GM12864 (cell line): ENCODE measurements at regions not wholly inside any gene's neighbourhood (a gene's known extent, or its start where the extent isn't known, plus 50 kb on each side); places are given as distances from the start of the nearest gene placed in this dataset.

Experiments
- DNase-seq: peaks from one replicate; pipeline ENCODE4 v3.0.0-alpha.2; 2011; ENCODE audit warnings: low read depth
- H3K4me3 ChIP-seq: 2 replicates; pipeline ENCODE4 v1.5.1; 2011; ENCODE audit warnings: mild to moderate bottlenecking, low read depth, low read length, control low read depth
- TF ChIP-seq, protein P1 (sequence below): IDR thresholded peaks from 2 replicates; pipeline ENCODE4 v1.5.1; 2011; ENCODE audit warnings: low read depth, mild to moderate bottlenecking, moderate library complexity, low read length, control low read depth, inconsistent platforms; ENCODE audit errors: missing control alignments

DNA sequence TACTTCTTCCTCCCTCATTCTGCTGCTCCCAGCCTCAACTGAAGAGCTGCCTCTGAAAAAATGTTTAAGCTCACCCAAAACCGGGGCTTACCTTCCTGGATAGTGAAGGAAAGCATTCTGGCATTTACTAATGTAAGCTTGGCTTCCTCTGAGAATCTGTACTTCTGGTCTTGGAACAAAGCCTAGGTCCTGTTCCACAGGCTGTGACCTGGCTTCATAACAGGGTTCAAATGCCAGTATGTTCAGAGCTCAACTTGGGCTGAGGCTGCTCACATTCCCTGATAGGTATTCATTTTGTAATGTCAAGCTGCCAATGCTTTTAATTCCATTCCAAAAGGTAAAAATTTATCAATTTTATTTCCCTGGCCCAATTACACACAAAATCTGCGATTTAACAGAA is 411.7 kb upstream of the KCNN2 start:
- no peak for DNase-seq
- H3K4me3 ChIP-seq: no peak overlapping the region
- TF ChIP-seq, protein P1, sequence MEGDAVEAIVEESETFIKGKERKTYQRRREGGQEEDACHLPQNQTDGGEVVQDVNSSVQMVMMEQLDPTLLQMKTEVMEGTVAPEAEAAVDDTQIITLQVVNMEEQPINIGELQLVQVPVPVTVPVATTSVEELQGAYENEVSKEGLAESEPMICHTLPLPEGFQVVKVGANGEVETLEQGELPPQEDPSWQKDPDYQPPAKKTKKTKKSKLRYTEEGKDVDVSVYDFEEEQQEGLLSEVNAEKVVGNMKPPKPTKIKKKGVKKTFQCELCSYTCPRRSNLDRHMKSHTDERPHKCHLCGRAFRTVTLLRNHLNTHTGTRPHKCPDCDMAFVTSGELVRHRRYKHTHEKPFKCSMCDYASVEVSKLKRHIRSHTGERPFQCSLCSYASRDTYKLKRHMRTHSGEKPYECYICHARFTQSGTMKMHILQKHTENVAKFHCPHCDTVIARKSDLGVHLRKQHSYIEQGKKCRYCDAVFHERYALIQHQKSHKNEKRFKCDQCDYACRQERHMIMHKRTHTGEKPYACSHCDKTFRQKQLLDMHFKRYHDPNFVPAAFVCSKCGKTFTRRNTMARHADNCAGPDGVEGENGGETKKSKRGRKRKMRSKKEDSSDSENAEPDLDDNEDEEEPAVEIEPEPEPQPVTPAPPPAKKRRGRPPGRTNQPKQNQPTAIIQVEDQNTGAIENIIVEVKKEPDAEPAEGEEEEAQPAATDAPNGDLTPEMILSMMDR: no peak

DNA sequence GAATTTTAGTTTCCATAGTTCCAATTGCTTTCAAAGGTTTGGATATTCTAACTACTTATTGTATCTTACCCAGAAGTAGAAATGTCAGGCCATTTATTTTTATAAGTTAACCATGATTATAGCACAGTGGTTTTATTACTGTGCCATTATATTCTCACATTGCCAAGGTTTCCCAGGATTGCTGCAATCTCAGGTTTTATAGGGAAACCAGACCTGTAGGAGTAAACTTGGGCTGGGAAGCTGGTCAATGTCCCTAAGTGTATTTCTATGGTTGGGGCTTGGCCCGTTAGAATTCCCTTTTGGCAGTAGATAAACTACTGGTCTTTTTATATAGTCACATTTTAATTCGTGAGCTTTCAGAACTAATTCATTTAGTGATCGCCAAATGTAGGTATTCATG is 396.6 kb upstream of the KCNN2 start:
- no peak for DNase-seq
- TF ChIP-seq, protein P1: no peak
- no peak overlapping the region for H3K4me3 ChIP-seq

DNA sequence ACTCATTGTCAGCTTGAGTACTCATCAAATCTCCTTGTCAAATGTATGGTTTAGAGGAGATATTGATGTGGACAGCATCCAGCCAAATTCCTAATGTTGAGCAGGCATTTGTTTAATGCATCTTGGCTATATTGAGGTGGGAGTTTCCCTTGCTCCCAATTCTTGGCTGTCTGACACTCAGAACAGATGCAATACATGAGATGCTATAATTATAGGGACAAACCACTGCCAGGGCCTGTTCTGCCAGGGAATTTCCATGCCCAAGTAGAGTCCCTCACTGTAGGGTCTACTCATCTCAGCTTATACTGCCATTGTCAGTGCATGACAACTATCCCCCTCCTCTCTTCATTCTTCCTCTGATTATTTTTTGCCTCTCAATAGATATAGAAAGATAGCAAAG is 392.0 kb upstream of the KCNN2 start:
- DNase-seq: no peak
- no peak overlapping the region for H3K4me3 ChIP-seq
- TF ChIP-seq, protein P1: no peak

DNA sequence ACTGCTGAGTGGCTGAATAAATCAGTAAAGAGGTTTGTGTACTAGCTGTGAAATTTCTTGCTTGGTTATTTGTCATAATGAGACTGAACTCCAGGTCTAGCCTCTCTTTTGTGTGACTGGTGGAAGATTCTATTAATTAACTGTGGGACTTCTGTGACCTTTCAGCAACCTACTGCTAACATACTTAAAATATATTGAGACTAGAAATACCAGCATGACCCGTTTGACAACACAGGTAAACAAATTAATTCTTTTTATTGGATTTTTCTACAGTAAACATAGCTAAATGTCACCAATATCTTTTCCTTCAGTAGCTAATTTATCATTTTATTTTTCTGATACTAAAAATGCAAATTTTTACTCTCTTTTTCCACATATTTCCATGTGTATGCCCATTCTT is 390.4 kb upstream of the KCNN2 start:
- no peak for DNase-seq
- TF ChIP-seq, protein P1: no peak
- H3K4me3 ChIP-seq: no peak overlapping the region

DNA sequence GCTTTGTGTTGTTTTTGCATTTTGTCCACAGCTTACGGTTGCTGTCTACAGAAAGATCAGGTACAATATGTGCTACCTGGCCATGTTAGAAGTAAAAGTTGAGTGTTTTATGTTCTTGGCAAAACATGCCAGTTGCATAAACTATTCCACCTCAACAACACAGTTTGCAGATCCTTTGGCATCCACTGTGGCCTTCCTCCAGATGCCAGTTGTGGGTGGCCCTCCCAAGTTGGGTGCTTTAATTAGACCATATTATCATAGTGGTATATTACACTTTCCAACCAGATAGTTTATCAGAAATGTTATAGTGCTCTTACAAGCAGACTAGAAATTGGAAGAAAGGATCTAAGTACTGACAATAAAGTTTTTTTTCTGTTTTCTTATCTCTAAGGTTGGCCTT is 386.9 kb upstream of the KCNN2 start:
- no peak for DNase-seq
- no peak overlapping the region for H3K4me3 ChIP-seq
- TF ChIP-seq, protein P1: no peak

DNA sequence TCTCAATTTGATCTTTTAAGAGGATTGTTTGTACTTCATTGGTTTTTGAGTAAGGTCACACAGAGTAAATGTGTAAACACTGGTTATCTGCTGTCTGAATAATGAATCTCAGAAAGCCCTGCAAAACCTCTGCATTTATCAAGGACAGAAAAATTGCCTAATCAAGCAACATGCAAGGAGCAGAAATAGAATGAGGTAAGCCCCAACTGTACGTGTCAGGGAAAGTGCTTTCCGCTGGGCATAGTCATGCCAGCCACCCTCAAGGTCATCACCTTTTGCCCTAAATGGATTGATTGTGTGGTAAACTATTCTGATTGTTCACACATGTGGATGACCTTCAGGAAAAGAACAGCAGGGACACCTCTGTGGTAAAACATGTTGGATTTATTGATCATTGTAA is 376.9 kb upstream of the KCNN2 start:
- DNase-seq: no peak
- H3K4me3 ChIP-seq: no peak overlapping the region
- TF ChIP-seq, protein P1: no peak

DNA sequence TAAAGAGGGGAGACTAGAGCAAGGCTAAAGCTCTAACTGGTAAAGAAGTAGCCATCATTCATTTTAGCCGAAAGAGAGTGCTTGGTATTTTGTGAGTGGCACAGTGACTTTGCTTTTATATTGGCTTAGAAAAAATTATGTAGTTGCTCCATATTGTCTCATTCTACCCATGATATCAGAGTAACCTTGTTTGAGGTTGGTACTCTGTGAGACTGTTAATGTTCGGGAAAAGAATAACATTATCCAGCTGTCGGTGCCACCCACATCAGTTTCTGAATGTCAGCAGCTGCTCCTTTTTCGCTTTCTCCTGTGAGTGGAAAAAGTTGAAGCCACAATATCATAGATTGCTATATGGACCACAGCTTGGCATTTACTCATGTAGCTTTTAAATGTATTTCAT is 376.4 kb upstream of the KCNN2 start:
- no peak for DNase-seq
- no peak overlapping the region for H3K4me3 ChIP-seq
- TF ChIP-seq, protein P1: no peak
